H1 (cell line): ENCODE measurements at regions not wholly inside any gene's neighbourhood (a gene's known extent, or its start where the extent isn't known, plus 50 kb on each side); places are given as distances from the start of the nearest gene placed in this dataset.

ENCODE experiments used
- FOSL1 ChIP-seq: IDR thresholded peaks from 2 replicates; pipeline ENCODE4 v1.6.1; 2011; ENCODE audit warnings: mild to moderate bottlenecking, low read depth, low read length, moderate library complexity; ENCODE audit not compliant: insufficient read depth
- JUN ChIP-seq: IDR thresholded peaks from 2 replicates; pipeline ENCODE4 v1.6.1; 2011; ENCODE audit warnings: low read depth, mild to moderate bottlenecking, improper control_type of control experiment, low read length
- ZNF274 ChIP-seq: IDR thresholded peaks from 2 replicates; pipeline ENCODE4 v1.7.0; 2012; ENCODE audit warnings: low read length, borderline replicate concordance; ENCODE audit errors: extremely low read depth

DNA sequence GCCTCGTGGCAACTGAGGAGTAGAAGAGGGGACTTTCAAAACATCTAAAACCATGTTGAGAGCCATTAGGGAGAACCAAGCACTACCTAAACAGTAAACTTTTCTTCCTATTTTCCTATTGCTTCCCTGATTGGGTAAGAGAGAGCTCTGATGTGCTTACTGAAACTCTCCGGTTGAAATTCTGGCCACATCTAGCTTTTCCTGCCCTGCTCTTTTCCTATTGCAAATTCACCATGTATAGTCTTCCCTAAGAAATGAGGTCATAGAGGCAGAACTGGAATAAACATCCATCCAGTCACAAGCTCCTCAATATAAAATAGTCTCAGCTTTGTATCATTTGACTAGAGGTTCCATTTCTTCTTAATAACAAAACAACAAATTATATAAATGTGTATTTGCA is 199.5 kb upstream of the CNR1 start (continued):
- TF ChIP-seq ZNF274, result no peak
- no peak for TF ChIP-seq JUN
- TF ChIP-seq FOSL1, result no peak
